Bronchial epithelial cell (primary cell): ENCODE measurements at regions not wholly inside any gene's neighbourhood (a gene's known extent, or its start where the extent isn't known, plus 50 kb on each side); places are given as distances from the start of the nearest gene placed in this dataset.

Experiments
- DNase-seq: peaks from one replicate; pipeline ENCODE4 v3.0.0-alpha.2; 2010; ENCODE audit warnings: low read depth
- FAIRE-seq: peaks from 2 replicates; lab custom pipeline; 2011; peaks lifted over from hg19 to GRCh38; lab: Jason Lieb, UNC
- H3K27me3 ChIP-seq: 2 replicates; pipeline ENCODE4 v1.5.1; 2011; ENCODE audit warnings: low read length; ENCODE audit not compliant: control insufficient read depth, insufficient read depth
- H3K36me3 ChIP-seq: 2 replicates; pipeline ENCODE4 v1.5.1; 2011; ENCODE audit warnings: low read length; ENCODE audit not compliant: control insufficient read depth, insufficient read depth
- H3K4me3 ChIP-seq: 2 replicates; pipeline ENCODE4 v1.5.1; 2011; ENCODE audit warnings: mild to moderate bottlenecking, low read depth, low read length, control low read depth
- TF ChIP-seq, protein P1 (sequence below): IDR thresholded peaks from 2 replicates; pipeline ENCODE4 v1.5.1; 2011; ENCODE audit warnings: mild to moderate bottlenecking, moderate library complexity, low read length, control low read depth, inconsistent platforms; ENCODE audit not compliant: insufficient read depth, severe bottlenecking

DNA sequence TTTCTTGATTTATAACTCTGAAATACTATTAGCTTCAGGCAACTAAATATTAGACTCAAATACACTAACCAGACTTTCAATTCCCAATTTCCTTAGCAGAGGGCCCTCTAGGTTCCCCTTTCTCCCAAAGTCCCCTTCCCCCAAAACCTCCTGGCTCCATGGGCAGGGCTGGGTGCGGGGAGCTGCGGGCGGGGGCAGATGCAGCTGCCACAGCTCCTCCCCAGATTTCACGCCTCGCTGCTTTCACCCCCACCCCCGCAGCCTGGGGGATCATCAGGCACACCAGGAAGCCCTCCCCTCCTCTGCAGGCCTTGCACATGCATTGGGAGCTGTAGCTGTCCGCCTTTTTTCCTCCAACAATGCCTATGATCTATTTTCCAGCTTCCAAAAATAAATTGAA is 82.8 kb upstream of the SPATA31C2 start:
- DNase-seq: no peak
- Histone ChIP-seq H3K36me3 (no peaks in the 10 kb centered on the region), H3K4me3 (no peak overlapping the region), H3K27me3 (no peaks in the 10 kb centered on the region)
- no peak for FAIRE-seq
- TF ChIP-seq, protein P1, sequence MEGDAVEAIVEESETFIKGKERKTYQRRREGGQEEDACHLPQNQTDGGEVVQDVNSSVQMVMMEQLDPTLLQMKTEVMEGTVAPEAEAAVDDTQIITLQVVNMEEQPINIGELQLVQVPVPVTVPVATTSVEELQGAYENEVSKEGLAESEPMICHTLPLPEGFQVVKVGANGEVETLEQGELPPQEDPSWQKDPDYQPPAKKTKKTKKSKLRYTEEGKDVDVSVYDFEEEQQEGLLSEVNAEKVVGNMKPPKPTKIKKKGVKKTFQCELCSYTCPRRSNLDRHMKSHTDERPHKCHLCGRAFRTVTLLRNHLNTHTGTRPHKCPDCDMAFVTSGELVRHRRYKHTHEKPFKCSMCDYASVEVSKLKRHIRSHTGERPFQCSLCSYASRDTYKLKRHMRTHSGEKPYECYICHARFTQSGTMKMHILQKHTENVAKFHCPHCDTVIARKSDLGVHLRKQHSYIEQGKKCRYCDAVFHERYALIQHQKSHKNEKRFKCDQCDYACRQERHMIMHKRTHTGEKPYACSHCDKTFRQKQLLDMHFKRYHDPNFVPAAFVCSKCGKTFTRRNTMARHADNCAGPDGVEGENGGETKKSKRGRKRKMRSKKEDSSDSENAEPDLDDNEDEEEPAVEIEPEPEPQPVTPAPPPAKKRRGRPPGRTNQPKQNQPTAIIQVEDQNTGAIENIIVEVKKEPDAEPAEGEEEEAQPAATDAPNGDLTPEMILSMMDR: no peak

DNA sequence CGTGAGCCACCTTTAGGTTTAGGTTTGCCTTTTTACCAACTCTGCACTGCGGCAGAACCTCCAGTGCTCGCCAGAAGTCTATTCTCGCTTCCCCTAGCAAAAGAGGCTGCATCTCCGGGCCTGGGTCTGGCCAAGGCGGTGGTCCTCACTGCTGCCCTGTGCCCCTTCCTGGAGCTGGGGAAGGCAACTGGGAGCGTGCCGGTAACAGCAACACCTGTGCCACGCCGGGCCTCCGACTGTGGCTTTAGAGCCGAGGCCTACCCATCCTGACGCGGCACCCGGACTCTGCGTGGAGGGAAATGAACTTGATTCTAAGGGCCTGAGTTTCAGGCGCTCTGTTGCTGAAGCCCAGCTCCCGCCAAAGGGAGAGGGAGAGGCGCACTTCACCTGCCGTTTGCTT is 82.4 kb upstream of the SPATA31C2 start:
- no peak overlapping the region for H3K4me3 ChIP-seq
- no peak for FAIRE-seq

DNA sequence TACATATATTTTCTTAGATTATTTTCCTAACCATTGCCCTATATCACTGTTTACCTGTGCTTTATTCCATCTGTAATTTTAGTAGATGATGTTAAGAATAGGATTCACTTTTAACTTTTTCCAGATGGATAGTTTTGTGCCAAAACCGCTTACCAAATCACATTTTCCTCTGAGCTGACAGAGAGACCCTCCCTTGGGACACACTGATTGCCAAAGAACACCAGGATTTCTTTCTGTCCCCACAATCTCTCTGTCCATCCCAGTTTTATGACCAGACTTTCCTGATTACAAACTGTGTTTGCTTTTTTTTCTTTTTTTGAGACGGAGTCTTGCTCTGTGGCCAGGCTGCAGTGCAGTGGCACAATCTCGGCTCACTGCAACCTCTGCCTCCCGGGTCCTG is 81.3 kb upstream of the SPATA31C2 start:
- Histone ChIP-seq H3K27me3 (no peaks in the 10 kb centered on the region), H3K4me3 (no peak overlapping the region), H3K36me3 (no peaks in the 10 kb centered on the region)
- FAIRE-seq (no peak), DNase-seq (no peak)
- TF ChIP-seq, protein P1: no peak

More for the DNA sequence above, 82.4 kb upstream of the SPATA31C2 start:
- TF ChIP-seq, protein P1: no peak
- no peaks in the 10 kb centered on the region for H3K36me3 ChIP-seq
- no peaks in the 10 kb centered on the region for H3K27me3 ChIP-seq
- DNase-seq: no peak

DNA sequence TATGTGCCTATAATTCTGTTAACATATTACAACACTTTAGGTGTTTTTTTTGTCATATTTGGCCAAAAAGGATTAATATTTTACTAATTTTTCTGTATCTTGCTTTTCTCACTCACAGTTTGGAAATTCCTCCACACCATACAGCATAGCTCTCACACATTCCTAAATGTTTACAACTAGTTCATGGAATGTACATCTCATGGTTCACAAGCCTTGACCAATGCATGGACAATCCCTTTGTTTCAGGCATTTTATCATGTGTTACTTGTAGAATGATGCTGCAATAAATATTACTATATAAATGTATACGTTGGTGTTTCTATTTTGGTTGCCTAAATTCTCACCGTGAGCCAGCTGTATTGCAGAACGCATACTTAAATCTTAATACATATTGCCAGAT is 80.5 kb upstream of the SPATA31C2 start:
- DNase-seq (peak; percentile 10), FAIRE-seq (no peak)
- TF ChIP-seq, protein P1: no peak
- Histone ChIP-seq H3K27me3 (no peaks in the 10 kb centered on the region), H3K4me3 (no peak overlapping the region), H3K36me3 (no peaks in the 10 kb centered on the region)

DNA sequence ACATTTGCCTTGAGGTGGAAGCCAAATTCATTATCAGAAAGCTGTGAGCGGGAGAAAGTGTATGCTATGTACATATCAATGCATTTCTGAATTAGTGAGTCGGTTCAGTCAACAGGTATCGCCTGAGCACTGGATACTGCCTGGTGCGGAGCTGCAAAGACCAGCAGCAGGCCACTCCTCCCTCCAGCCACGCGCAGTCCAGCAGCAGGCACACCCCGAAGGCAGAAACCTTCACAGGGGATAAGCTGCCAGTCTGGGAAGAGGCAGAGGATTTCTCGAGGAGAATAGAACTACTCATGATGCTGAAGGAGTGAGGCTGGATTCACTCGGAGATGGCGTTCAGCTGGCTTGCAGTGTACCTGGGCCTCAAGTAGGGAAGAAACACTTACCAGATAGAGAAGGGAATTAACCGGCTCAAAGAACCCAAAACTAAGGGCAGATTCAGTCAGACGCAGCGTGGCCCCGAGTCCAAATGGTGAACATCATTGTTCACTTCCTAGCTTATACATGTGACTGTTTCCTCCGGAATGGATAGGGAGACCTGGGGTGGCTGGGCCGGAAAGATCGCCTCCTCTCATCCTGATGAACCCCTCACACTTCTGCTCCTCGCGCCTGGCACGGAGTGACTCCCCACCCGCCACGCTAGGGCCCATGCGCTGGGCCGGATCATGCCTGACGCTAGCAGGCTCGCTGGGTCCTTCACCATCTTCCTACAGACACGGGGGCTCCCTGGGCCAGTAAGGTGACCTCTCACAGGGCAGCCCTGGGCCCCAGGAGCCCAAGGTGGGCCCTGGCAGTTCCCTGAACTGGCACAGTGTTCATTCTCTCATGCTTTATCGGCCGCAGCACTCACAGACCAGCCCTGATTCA is 78.1 kb upstream of the SPATA31C2 start:
- TF ChIP-seq, protein P1: no peak
- no peaks in the 10 kb centered on the region for H3K36me3 ChIP-seq
- DNase-seq (no peak), FAIRE-seq (no peak)
- no peak overlapping the region for H3K4me3 ChIP-seq
- H3K27me3 ChIP-seq: no peaks in the 10 kb centered on the region
